ENCODE measurements at regions not wholly inside any gene's neighbourhood (a gene's known extent, or its start where the extent isn't known, plus 50 kb on each side); places are given as distances from the start of the nearest gene placed in this dataset.
"Not testable (repeated sequence)": the region's sequence is repeated elsewhere in the genome, so short reads cannot be mapped to it uniquely, and the experiment has no call there.

DNA sequence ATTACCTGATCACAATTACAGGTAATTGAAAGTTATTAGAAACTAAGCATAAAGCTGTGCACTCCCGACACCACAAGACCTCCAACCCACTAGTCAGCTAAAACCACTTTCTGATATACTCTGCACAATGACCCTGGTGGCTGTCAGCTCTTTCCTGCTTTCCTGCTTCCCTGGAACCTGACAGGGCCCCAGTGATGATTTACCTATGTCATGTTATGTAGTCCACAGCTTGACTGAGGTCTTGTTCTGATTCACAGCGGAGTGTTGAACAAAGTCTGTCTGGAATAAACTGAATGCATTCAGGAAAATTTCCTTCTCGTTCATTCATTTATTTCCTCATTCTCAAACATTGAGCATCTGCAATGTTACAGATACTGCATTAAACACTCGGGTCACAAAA is 136.5 kb downstream of the SPDYE17 start:
- not testable (repeated sequence) for DNase-seq (ENCODE audit: low read depth); H3K4me3 ChIP-seq (ENCODE audit: low read depth, low read length); H3K36me3 ChIP-seq (ENCODE audit: control insufficient read depth, insufficient read depth, low read length); H3K27me3 ChIP-seq (ENCODE audit: control insufficient read depth, insufficient read depth, low read length)

DNA sequence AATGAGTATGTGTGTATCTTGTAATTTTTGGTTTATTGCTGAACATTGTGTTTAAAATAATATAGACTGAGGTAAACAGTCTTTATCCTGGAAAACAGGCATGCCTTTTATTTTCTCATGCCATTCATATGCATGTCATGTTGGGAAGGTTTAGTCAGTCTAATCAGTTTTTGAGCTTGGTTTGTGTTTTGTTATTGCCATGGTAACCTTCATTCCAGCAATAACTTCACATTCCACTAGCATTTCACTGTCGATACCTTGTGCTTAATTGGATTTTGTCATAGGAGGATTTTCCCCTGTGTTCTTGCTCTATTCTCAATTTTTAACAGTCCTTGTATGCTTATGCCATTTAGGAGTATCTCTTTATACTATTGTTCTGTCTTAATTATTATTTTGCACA is 140.4 kb downstream of the SPDYE17 start:
- H3K36me3 ChIP-seq (ENCODE audit: control insufficient read depth, insufficient read depth, low read length); H3K4me3 ChIP-seq (ENCODE audit: low read depth, low read length): not testable (repeated sequence)
- DNase-seq (ENCODE audit: low read depth), result peak; percentile 1

DNA sequence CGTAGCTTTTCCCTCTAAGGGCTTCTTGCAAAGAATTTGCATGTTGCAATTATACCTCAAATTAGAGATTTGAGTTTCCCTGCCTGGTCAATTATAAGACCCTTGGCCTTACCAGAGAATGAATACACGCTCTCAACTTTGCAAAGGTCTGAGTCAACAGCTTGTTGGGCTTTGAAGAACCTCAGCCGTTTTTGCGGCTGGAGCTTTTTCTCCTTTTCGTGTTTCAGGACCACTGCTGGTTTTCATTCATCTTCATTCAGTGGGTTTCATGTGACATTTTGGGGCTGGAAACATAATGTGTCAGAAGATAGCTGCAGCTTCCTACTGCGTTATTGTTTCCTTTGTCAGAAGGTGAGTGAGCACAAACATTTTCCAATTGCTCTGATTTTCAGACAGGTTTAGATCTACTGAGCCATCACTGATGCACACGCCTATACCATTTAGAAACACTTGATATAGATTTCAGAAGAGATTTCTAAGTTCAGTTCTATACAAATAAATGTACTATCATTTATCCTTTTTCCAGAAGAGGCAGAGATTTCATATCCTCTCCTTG is 152.3 kb downstream of the SPDYE17 start:
- not testable (repeated sequence) for H3K36me3 ChIP-seq (ENCODE audit: control insufficient read depth, insufficient read depth, low read length); DNase-seq (ENCODE audit: low read depth); H3K4me3 ChIP-seq (ENCODE audit: low read depth, low read length); H3K27me3 ChIP-seq (ENCODE audit: control insufficient read depth, insufficient read depth, low read length)

More for the DNA sequence above, 140.4 kb downstream of the SPDYE17 start:
- H3K27me3 ChIP-seq (ENCODE audit: control insufficient read depth, insufficient read depth, low read length), result not testable (repeated sequence)

DNA sequence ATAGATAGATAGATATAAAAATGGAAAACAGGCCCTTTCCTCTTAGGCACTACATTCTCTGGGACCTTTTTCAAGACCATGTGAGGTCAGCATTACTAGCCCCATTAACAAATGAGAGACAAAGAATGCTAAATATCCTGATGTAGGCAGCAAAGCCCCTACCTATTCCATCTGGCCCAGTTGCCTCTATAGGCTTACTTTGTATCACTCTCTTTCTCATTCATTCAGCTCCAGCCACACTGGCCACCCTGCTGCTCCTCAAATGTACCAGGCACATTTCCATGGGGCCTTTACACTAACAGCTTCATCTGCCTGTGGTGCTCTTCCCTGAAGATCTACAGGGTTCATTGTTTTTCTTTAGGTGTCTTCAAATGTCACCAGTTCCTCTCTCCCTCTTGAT is 156.4 kb downstream of the SPDYE17 start:
- H3K27me3 ChIP-seq (ENCODE audit: control insufficient read depth, insufficient read depth, low read length); H3K36me3 ChIP-seq (ENCODE audit: control insufficient read depth, insufficient read depth, low read length); H3K4me3 ChIP-seq (ENCODE audit: low read depth, low read length); DNase-seq (ENCODE audit: low read depth): not testable (repeated sequence)

DNA sequence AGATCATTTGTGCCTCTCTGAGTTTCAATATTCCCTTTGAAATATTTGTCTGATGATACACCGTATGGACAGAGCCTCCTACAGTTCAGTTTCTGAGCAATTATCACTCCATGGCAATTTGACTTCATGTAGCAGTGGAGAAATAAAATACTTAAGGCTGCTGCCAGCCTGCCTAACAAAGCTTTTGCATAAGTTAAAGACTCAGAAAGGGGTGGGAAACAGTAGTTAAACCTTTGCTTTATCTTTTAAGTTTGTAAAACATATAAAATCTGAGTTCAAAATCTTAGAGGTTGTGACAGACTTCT is 161.7 kb downstream of the SPDYE17 start:
- H3K4me3 ChIP-seq (ENCODE audit: low read depth, low read length); H3K27me3 ChIP-seq (ENCODE audit: control insufficient read depth, insufficient read depth, low read length); DNase-seq (ENCODE audit: low read depth); H3K36me3 ChIP-seq (ENCODE audit: control insufficient read depth, insufficient read depth, low read length): not testable (repeated sequence)

DNA sequence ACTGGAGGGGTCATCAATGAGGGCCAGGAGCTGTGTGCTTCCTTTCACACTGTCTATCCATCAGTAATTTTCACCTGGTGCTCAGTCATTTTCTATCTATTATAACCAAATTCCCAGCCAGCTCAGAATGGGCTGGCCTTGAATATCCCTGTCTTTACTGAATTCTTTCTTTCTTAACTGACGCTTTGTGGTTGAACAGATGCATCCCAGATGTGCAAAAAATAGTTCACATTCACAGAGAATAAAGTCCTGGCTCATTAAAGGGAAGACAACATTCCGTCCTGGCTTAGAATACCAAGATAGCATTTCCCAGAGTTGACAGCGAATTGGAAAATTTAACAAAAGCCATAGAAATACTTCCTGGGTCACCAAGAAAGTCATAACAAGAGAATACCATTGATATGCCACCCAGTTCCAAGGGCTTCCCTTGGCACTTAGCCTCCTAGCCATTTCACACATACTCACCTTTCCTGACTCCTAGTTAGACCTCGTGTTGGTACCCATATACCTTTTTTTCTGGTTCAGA is 164.7 kb downstream of the SPDYE17 start:
- DNase-seq (ENCODE audit: low read depth); H3K36me3 ChIP-seq (ENCODE audit: control insufficient read depth, insufficient read depth, low read length); H3K27me3 ChIP-seq (ENCODE audit: control insufficient read depth, insufficient read depth, low read length); H3K4me3 ChIP-seq (ENCODE audit: low read depth, low read length): not testable (repeated sequence)

DNA sequence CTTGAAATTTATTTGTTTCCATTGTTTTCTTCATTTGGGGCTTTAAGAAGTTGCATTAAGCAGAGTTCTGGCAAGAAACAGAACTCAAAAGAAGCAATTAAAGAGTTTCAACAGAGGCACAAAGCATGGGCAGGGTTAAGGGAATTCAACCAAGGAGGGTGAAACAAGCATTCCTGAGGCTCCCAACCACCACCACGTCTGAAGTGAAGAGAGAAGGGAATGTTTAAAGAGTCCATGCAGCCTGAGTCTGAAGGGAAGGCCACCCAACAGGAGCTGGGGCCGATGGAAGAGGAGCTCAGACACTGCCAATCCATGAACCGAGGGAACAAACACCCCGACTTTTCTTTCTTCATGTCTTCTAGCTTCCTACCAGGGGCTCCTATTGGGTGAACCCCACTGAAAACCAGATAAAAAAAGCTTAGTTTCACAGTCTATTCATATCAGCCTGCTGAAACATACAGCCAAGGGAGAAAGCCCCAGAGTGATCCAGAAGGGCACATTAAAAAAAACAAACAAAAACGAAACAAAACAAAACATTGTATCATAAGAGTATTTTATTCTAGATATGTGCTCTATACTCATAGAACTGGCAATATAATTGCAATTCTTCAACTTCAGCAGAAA is 168.9 kb downstream of the SPDYE17 start:
- not testable (repeated sequence) for H3K36me3 ChIP-seq (ENCODE audit: control insufficient read depth, insufficient read depth, low read length); DNase-seq (ENCODE audit: low read depth); H3K4me3 ChIP-seq (ENCODE audit: low read depth, low read length); H3K27me3 ChIP-seq (ENCODE audit: control insufficient read depth, insufficient read depth, low read length)

DNA sequence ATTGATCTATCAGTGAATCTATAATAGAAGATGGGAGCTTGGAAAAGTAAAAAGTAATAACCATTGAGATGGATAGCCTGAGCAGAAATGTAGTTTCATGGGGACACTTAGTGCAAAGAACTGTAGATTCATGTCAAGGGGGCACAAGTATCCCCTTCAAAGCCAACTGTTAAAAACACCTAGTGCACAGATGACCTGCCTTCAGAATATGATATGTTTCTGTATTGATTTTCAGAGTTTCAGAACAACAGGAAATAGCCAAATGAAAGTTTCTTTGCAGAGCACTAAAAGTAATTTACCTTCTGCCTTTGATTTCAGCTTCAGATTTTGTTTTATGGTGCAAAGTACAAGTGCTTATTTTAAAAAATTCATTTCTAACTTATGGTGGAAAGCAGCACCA is 169.9 kb downstream of the SPDYE17 start:
- H3K4me3 ChIP-seq (ENCODE audit: low read depth, low read length); DNase-seq (ENCODE audit: low read depth); H3K36me3 ChIP-seq (ENCODE audit: control insufficient read depth, insufficient read depth, low read length); H3K27me3 ChIP-seq (ENCODE audit: control insufficient read depth, insufficient read depth, low read length): not testable (repeated sequence)

DNA sequence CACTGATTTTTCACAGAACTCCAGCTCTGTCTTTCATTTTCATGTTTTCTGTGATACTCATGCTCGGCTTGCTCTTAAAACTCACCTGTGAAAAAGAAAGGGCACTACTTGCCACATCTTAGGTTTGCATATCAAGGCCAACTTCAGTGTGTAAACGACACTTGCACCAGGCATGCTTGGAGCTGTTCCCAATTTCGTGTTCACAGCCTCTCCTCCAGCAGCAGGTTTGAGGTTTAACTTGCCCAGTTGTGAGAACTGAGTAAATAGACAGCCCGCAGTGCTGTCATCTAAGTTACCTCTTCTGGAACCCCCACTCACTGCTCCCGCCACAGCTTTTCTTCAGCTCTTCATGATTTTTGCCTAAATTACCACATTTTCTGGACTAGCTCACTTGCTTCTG is 172.2 kb downstream of the SPDYE17 start:
- not testable (repeated sequence) for DNase-seq (ENCODE audit: low read depth); H3K27me3 ChIP-seq (ENCODE audit: control insufficient read depth, insufficient read depth, low read length); H3K36me3 ChIP-seq (ENCODE audit: control insufficient read depth, insufficient read depth, low read length); H3K4me3 ChIP-seq (ENCODE audit: low read depth, low read length)

DNA sequence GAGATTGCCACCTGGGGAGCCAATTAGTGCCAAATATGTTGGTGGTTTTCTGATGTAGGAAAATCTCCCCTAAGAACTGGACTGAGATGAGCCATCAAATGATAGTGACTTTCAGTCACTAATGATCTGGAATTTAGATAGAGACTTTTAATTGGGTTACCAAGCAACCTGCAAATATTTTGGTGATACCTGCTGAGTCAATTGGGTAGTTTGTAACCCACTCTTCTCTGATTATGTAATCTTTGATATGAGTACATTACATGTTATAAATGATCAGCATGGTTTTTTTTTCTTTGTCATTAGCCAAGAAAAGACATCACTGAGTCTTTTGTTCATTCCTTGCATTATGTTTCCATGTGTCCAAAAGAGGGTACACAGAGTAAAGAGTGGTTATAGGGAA is 177.5 kb downstream of the SPDYE17 start:
- H3K4me3 ChIP-seq (ENCODE audit: low read depth, low read length); H3K27me3 ChIP-seq (ENCODE audit: control insufficient read depth, insufficient read depth, low read length); H3K36me3 ChIP-seq (ENCODE audit: control insufficient read depth, insufficient read depth, low read length); DNase-seq (ENCODE audit: low read depth): not testable (repeated sequence)

DNA sequence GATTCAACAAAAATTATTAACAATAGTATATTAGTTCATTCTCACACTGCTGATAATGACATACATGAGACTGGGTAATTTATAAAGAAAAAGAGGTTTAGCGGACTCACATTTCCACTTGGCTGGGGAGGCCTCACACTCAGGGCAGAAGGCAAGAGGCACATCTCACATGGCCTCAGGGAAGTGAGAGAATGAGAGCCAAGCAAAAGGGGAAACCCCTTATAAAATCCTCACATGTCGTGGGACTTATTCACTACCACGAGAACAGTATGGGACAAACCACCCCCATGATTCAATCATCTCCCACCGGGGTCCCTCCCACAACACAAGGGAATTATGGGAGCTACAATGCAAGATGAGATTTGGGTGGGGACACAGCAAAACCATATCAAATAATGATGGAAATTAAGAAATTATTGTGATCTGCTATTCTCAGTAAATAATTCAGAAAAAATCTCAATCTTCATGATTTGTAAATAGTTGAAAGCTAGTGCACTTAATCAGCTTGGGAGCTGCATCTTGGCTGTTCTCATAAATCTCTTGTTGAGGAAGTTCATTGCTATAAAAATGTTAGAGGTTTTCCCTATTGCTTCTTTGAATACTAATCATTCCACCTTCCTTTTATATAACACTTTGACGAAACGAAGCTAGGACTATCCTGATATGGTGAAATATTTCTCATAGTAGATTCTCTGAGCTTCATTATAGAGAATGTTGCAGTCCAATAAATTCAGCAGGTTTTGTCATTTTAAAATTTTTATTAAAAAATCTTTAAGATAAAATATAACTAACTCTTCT is 179.2 kb downstream of the SPDYE17 start:
- not testable (repeated sequence) for DNase-seq (ENCODE audit: low read depth); H3K27me3 ChIP-seq (ENCODE audit: control insufficient read depth, insufficient read depth, low read length); H3K36me3 ChIP-seq (ENCODE audit: control insufficient read depth, insufficient read depth, low read length); H3K4me3 ChIP-seq (ENCODE audit: low read depth, low read length)

DNA sequence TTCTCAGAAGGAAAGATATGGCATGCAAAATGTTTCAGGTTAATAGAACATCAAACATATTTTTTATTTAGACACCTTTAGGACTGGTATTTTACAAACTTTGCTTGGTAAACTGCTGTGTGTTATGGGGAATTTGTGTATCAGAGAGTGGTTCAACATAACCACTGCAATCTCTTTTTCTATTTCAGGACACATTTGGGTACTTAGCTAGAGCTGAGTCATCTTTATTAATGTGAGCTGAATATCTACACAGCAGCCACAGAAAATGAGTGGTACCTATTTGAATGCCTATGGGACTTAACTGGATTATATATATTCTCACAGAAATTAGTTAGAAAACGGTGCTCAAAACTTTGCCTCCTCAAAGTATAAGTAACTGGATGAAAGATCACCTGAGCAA is 179.8 kb downstream of the SPDYE17 start:
- H3K27me3 ChIP-seq (ENCODE audit: control insufficient read depth, insufficient read depth, low read length); H3K4me3 ChIP-seq (ENCODE audit: low read depth, low read length): not testable (repeated sequence)

DNA sequence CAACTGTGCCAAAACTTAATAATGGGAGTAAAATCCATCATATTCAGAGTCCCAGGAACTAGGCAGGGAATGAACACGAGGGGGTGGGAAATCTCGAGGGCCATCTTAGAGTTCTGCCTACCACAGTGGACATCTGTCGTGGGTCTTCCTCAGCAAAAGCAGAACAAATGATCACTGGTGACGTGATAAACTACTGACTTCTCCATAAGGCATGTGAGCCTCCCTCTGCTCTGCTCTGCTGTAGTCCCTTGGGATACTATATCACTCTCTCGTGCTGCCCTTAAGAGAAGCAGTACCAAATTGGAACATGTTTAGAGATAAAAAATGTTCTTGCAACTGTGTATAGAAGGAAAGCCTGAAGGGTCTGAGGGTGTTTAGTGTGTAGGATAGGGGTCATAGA is 180.5 kb downstream of the SPDYE17 start:
- H3K27me3 ChIP-seq (ENCODE audit: control insufficient read depth, insufficient read depth, low read length); H3K4me3 ChIP-seq (ENCODE audit: low read depth, low read length); DNase-seq (ENCODE audit: low read depth); H3K36me3 ChIP-seq (ENCODE audit: control insufficient read depth, insufficient read depth, low read length): not testable (repeated sequence)

More for the DNA sequence above, 179.8 kb downstream of the SPDYE17 start:
- H3K36me3 ChIP-seq (ENCODE audit: control insufficient read depth, insufficient read depth, low read length); DNase-seq (ENCODE audit: low read depth): not testable (repeated sequence)

DNA sequence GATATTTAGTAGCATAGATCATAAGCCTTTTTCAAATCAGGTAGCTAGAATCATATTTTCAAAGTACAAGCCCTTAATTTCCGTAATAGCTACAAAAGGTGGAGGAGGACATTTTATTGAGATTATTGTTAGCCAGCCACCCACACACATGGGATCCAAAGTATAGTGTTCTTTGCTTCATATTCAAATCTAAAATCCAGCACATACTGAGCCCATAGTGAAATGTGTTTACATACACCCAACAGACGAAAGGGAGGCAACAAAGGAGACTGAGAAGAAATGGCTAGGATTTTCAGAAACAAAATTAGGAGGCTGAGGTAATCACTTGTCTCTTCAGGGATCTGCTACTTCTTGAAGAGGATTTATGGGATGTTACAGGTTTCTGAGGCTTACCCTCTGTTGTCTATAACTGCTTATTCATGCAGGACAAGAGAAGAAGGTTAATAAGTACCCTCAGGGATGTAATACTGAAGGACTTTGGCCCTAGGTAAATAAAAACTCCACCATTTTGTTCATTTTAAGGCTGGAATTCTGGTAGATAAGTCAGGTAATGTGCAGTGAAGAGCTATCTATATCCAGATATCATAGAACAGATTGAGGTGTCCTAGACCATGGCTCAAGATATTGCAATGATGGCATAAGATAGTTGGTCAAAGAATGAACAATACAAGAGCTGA is 182.1 kb downstream of the SPDYE17 start:
- not testable (repeated sequence) for H3K27me3 ChIP-seq (ENCODE audit: control insufficient read depth, insufficient read depth, low read length); H3K36me3 ChIP-seq (ENCODE audit: control insufficient read depth, insufficient read depth, low read length); DNase-seq (ENCODE audit: low read depth); H3K4me3 ChIP-seq (ENCODE audit: low read depth, low read length)

DNA sequence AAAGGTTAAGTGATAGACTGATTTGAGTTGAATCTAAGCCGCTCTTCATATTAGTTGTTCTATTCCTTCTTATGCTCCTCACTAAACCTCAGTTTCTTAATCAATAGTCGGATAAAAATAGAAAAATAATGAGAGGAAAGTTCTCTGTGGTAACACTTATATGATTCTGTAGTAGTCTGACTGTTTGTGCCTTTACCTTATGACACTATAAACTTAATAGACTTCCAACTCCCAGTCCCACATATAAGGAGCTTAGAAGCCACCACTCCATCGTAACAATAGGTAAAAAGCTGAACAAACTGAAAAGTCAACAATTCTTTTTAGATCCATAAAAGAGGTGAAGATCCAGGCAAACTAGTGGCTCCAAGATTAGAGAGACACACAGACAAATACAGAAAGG is 192.3 kb downstream of the SPDYE17 start:
- not testable (repeated sequence) for DNase-seq (ENCODE audit: low read depth); H3K27me3 ChIP-seq (ENCODE audit: control insufficient read depth, insufficient read depth, low read length); H3K4me3 ChIP-seq (ENCODE audit: low read depth, low read length); H3K36me3 ChIP-seq (ENCODE audit: control insufficient read depth, insufficient read depth, low read length)

Measured in kidney epithelial cell (primary cell).